PC-3 (cell line): ENCODE measurements at regions not wholly inside any gene's neighbourhood (a gene's known extent, or its start where the extent isn't known, plus 50 kb on each side); places are given as distances from the start of the nearest gene placed in this dataset.

Experiments used
- EZH2 ChIP-seq: fragments of 300-600 bp; sonication (generic); IDR thresholded peaks from one replicate; pipeline ENCODE4 v1.6.1; 2017; ENCODE audit warnings: antibody characterized with exemption, mild to moderate bottlenecking, low read length; ENCODE audit not compliant: unreplicated experiment
- TF ChIP-seq, protein P1 (sequence below): fragments of 300-600 bp; sonication (generic); conservative IDR thresholded peaks from 2 replicates; pipeline ENCODE4 v1.5.1; 2017; ENCODE audit warnings: antibody characterized with exemption, low read depth, mild to moderate bottlenecking, low read length

DNA sequence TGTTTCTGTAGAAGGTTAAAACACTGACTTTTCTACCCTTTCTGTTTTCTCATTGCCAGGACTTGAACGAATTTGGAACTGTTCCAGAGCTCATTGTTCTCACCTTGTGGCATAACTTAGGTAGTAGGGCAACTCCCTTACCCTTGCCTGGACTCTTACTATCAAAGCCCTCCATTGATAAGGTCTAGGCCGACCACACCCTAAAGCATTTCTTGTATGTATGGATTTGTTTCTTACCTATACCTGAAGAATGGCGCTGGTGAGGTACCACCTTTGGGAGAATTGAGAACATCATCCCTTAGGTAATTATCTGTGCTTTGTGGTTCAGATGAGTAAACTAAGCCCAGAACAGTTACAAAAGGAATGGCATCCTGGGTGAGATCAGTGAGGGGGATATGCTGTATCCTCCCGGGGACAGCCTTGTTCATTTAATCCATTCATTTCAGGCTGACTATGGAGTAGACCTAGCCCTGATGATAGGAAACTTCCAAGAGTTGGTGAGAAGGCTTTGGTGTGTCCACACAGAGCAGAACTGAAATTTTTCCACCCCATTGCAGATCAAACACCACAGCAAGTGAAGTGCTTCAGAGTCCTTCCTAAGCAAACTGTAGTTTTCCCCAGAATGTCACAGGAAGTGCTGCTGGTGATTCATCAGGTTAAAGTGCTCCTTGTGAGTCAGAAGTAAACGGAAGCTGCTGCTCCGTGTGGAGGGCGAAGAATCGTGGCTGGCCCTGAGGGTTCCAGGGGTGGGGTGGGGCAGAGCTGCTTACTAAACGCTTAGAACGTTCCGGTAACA, 113.0 kb downstream of the TEX26 start:
- TF ChIP-seq, protein P1, sequence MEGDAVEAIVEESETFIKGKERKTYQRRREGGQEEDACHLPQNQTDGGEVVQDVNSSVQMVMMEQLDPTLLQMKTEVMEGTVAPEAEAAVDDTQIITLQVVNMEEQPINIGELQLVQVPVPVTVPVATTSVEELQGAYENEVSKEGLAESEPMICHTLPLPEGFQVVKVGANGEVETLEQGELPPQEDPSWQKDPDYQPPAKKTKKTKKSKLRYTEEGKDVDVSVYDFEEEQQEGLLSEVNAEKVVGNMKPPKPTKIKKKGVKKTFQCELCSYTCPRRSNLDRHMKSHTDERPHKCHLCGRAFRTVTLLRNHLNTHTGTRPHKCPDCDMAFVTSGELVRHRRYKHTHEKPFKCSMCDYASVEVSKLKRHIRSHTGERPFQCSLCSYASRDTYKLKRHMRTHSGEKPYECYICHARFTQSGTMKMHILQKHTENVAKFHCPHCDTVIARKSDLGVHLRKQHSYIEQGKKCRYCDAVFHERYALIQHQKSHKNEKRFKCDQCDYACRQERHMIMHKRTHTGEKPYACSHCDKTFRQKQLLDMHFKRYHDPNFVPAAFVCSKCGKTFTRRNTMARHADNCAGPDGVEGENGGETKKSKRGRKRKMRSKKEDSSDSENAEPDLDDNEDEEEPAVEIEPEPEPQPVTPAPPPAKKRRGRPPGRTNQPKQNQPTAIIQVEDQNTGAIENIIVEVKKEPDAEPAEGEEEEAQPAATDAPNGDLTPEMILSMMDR, result no peak
- TF ChIP-seq EZH2, result no peak
